HepG2 (cell line): ENCODE measurements at regions not wholly inside any gene's neighbourhood (a gene's known extent, or its start where the extent isn't known, plus 50 kb on each side); places are given as distances from the start of the nearest gene placed in this dataset.

Source experiments
- DNMT1 ChIP-seq: sonication (generic); formaldehyde crosslinking; IDR thresholded peaks from 2 replicates; pipeline ENCODE4 v1.5.1; 2020; ENCODE audit warnings: mild to moderate bottlenecking, missing genetic modification reagents
- FOXK1 ChIP-seq: sonication (generic); formaldehyde crosslinking; IDR thresholded peaks from 2 replicates; pipeline ENCODE4 v1.4.0; 2020; ENCODE audit warnings: low read depth, missing genetic modification reagents, borderline replicate concordance
- FOXP1 ChIP-seq, 2 experiments: fragments of 450-650 bp in 1 of 2; IDR thresholded peaks; 2 replicates each; pipeline ENCODE4 v1.6.1; 2017 to 2018; ENCODE audit warnings: antibody characterized with exemption in 1 of 2
- JUNB ChIP-seq: sonication (generic); formaldehyde crosslinking; IDR thresholded peaks from 2 replicates; pipeline ENCODE4 v1.8.0; 2022; ENCODE audit warnings: missing genetic modification reagents, mild to moderate bottlenecking, borderline replicate concordance
- MAFF ChIP-seq: IDR thresholded peaks from 2 replicates; pipeline ENCODE4 v1.6.1; 2011; ENCODE audit warnings: low read depth, low read length, improper control_type of control experiment
- NCOA5 ChIP-seq: sonication (generic); formaldehyde crosslinking; IDR thresholded peaks from 2 replicates; pipeline ENCODE4 v1.4.0; 2020; ENCODE audit warnings: missing genetic modification reagents
- NR2C2 ChIP-seq: sonication (generic); formaldehyde crosslinking; IDR thresholded peaks from 2 replicates; pipeline ENCODE4 v1.4.0; 2020; ENCODE audit warnings: missing genetic modification reagents, mild to moderate bottlenecking, moderate library complexity, borderline replicate concordance
- RELA ChIP-seq: sonication (generic); formaldehyde crosslinking; IDR thresholded peaks from 2 replicates; pipeline ENCODE4 v1.4.0; 2020; ENCODE audit warnings: missing genetic modification reagents
- REPIN1 ChIP-seq: sonication (generic); formaldehyde crosslinking; IDR thresholded peaks from 2 replicates; pipeline ENCODE4 v1.8.0; 2022; ENCODE audit warnings: missing genetic modification reagents, low read depth, mild to moderate bottlenecking, borderline replicate concordance
- RXRA ChIP-seq: sonication (generic); formaldehyde crosslinking; IDR thresholded peaks from 2 replicates; pipeline ENCODE4 v1.5.1; 2020; ENCODE audit warnings: missing genetic modification reagents
- STAG1 ChIP-seq: sonication (generic); formaldehyde crosslinking; IDR thresholded peaks from 2 replicates; pipeline ENCODE4 v1.4.0; 2020; ENCODE audit warnings: missing genetic modification reagents
- TBX2 ChIP-seq: sonication (generic); formaldehyde crosslinking; IDR thresholded peaks from 2 replicates; pipeline ENCODE4 v1.5.0; 2020; ENCODE audit warnings: missing genetic modification reagents, mild to moderate bottlenecking, borderline replicate concordance
- ZFP36L1 ChIP-seq: sonication (generic); formaldehyde crosslinking; IDR thresholded peaks from 2 replicates; pipeline ENCODE4 v1.8.0; 2022; ENCODE audit warnings: mild to moderate bottlenecking, missing genetic modification reagents, moderate library complexity
- ZFP36L2 ChIP-seq: sonication (generic); formaldehyde crosslinking; IDR thresholded peaks from 2 replicates; pipeline ENCODE4 v1.4.0; 2020; ENCODE audit warnings: missing genetic modification reagents
- ZNF143 ChIP-seq: sonication (generic); formaldehyde crosslinking; IDR thresholded peaks from 2 replicates; pipeline ENCODE4 v1.4.0; 2020; ENCODE audit warnings: missing genetic modification reagents
- ZNF652 ChIP-seq: IDR thresholded peaks from 2 replicates; pipeline ENCODE4 v1.6.1; 2016; ENCODE audit warnings: low read depth, borderline replicate concordance
- ZNF839 ChIP-seq: sonication (generic); formaldehyde crosslinking; IDR thresholded peaks from 2 replicates; pipeline ENCODE4 v1.4.0; 2020; ENCODE audit warnings: missing genetic modification reagents, mild to moderate bottlenecking, borderline replicate concordance
- TF ChIP-seq, protein P1 (sequence below): IDR thresholded peaks from 2 replicates; pipeline ENCODE4 v1.4.0; 2020; ENCODE audit warnings: mild to moderate bottlenecking, missing genetic modification reagents
- TF ChIP-seq, protein P2 (sequence below): sonication (generic); formaldehyde crosslinking; IDR thresholded peaks from 2 replicates; pipeline ENCODE4 v1.4.0; 2020; ENCODE audit warnings: missing genetic modification reagents, borderline replicate concordance
- TF ChIP-seq, protein P3 (sequence below): sonication (generic); formaldehyde crosslinking; IDR thresholded peaks from 2 replicates; pipeline ENCODE4 v1.5.1; 2020; ENCODE audit warnings: missing genetic modification reagents, mild to moderate bottlenecking, borderline replicate concordance
- TF ChIP-seq, protein P4 (sequence below): sonication (generic); formaldehyde crosslinking; IDR thresholded peaks from 2 replicates; pipeline ENCODE4 v1.4.0; 2020; ENCODE audit warnings: missing genetic modification reagents, mild to moderate bottlenecking, borderline replicate concordance
- TF ChIP-seq, protein P5 (sequence below): sonication (generic); formaldehyde crosslinking; IDR thresholded peaks from 2 replicates; pipeline ENCODE4 v1.8.0; 2022; ENCODE audit warnings: missing genetic modification reagents, mild to moderate bottlenecking, inconsistent platforms, borderline replicate concordance

DNA sequence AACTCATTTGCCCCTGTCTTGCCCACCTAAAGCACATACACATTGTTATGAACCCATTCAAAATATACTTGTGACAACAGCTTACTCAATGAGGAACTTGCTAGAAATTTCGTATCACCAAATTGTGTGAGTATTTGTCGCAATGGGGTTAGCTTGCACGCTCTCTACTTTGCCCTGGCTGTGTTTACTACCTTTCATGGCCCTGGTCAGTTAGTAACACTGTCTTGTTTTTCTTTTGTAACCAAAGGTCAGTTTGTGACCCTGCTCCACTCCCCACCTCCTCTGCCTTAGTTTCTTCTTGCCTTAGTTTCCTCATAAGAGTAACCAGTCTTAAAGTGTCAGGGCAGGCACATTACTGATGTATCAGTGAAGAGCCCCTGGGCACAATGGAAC, 205.8 kb upstream of the EEA1 start (continued):
- no peak for TF ChIP-seq RELA (CRISPR knock-in tag)
- no peak for TF ChIP-seq JUNB (CRISPR knock-in tag)
- TF ChIP-seq, protein P1, sequence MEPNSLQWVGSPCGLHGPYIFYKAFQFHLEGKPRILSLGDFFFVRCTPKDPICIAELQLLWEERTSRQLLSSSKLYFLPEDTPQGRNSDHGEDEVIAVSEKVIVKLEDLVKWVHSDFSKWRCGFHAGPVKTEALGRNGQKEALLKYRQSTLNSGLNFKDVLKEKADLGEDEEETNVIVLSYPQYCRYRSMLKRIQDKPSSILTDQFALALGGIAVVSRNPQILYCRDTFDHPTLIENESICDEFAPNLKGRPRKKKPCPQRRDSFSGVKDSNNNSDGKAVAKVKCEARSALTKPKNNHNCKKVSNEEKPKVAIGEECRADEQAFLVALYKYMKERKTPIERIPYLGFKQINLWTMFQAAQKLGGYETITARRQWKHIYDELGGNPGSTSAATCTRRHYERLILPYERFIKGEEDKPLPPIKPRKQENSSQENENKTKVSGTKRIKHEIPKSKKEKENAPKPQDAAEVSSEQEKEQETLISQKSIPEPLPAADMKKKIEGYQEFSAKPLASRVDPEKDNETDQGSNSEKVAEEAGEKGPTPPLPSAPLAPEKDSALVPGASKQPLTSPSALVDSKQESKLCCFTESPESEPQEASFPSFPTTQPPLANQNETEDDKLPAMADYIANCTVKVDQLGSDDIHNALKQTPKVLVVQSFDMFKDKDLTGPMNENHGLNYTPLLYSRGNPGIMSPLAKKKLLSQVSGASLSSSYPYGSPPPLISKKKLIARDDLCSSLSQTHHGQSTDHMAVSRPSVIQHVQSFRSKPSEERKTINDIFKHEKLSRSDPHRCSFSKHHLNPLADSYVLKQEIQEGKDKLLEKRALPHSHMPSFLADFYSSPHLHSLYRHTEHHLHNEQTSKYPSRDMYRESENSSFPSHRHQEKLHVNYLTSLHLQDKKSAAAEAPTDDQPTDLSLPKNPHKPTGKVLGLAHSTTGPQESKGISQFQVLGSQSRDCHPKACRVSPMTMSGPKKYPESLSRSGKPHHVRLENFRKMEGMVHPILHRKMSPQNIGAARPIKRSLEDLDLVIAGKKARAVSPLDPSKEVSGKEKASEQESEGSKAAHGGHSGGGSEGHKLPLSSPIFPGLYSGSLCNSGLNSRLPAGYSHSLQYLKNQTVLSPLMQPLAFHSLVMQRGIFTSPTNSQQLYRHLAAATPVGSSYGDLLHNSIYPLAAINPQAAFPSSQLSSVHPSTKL: peak; percentile 74
- 0 out of 2 replicates have a peak, but pooled peaks have one; percentile 41 for TF ChIP-seq REPIN1
- 0 out of 2 replicates have a peak, but pooled peaks have one; percentile 3 for TF ChIP-seq ZFP36L1 (CRISPR knock-in tag)
- no peak for TF ChIP-seq NCOA5 (CRISPR knock-in tag)
- TF ChIP-seq, protein P2, sequence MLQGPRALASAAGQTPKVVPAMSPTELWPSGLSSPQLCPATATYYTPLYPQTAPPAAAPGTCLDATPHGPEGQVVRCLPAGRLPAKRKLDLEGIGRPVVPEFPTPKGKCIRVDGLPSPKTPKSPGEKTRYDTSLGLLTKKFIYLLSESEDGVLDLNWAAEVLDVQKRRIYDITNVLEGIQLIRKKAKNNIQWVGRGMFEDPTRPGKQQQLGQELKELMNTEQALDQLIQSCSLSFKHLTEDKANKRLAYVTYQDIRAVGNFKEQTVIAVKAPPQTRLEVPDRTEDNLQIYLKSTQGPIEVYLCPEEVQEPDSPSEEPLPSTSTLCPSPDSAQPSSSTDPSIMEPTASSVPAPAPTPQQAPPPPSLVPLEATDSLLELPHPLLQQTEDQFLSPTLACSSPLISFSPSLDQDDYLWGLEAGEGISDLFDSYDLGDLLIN (CRISPR knock-in tag): no peak
- no peak for TF ChIP-seq DNMT1 (CRISPR knock-in tag)
- TF ChIP-seq ZNF652 (CRISPR knock-in tag): no peak
- TF ChIP-seq, protein P3, sequence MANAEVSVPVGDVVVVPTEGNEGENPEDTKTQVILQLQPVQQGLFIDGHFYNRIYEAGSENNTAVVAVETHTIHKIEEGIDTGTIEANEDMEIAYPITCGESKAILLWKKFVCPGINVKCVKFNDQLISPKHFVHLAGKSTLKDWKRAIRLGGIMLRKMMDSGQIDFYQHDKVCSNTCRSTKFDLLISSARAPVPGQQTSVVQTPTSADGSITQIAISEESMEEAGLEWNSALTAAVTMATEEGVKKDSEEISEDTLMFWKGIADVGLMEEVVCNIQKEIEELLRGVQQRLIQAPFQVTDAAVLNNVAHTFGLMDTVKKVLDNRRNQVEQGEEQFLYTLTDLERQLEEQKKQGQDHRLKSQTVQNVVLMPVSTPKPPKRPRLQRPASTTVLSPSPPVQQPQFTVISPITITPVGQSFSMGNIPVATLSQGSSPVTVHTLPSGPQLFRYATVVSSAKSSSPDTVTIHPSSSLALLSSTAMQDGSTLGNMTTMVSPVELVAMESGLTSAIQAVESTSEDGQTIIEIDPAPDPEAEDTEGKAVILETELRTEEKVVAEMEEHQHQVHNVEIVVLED: peak; percentile 29; the same call in 1 of the 2 replicates
- TF ChIP-seq ZNF143 (CRISPR knock-in tag): peak; percentile 35; the same call in 1 of the 2 replicates
- TF ChIP-seq STAG1 (CRISPR knock-in tag): 0 out of 2 replicates have a peak, but pooled peaks have one; percentile 23
- TF ChIP-seq, protein P4, sequence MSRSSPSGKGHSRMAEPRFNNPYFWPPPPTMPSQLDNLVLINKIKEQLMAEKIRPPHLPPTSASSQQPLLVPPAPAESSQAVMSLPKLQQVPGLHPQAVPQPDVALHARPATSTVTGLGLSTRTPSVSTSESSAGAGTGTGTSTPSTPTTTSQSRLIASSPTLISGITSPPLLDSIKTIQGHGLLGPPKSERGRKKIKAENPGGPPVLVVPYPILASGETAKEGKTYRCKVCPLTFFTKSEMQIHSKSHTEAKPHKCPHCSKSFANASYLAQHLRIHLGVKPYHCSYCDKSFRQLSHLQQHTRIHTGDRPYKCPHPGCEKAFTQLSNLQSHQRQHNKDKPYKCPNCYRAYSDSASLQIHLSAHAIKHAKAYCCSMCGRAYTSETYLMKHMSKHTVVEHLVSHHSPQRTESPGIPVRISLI (CRISPR knock-in tag): peak; percentile 69; the same call in 1 of the 2 replicates
- TF ChIP-seq NR2C2 (CRISPR knock-in tag): peak; percentile 67
- no peak for TF ChIP-seq ZNF839 (CRISPR knock-in tag)
- TF ChIP-seq FOXK1: peak; percentile 44; the same call in 1 of the 2 replicates
- TF ChIP-seq ZFP36L2 (CRISPR knock-in tag): no peak
- no peak for TF ChIP-seq MAFF
- peak; percentile 17; the same call in 1 of the 2 replicates for TF ChIP-seq FOXP1 (IDR thresholded peaks at IDR 0.05)
- TF ChIP-seq FOXP1 (CRISPR knock-in tag; IDR thresholded peaks at IDR 0.05): peak; percentile 88
- peak; percentile 17; the same call in 1 of the 2 replicates for TF ChIP-seq RXRA
- peak; percentile 93 for TF ChIP-seq TBX2 (CRISPR knock-in tag)
- TF ChIP-seq, protein P5, sequence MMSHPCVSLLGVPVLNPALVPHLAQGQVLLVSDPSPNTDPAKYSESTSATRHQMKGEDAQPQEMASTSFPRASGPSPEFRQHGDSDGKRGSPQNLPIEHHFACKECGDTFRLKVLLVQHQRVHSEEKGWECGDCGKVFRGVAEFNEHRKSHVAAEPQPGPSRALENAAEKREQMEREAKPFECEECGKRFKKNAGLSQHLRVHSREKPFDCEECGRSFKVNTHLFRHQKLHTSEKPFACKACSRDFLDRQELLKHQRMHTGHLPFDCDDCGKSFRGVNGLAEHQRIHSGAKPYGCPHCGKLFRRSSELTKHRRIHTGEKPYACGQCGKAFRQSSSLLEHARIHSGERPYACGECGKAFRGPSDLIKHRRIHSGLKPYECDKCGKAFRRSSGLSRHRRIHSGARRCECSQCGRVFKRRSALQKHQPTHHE (CRISPR knock-in tag): peak; percentile 54; the same call in 1 of the 2 replicates
